Endothelial cell of umbilical vein (primary cell): ENCODE measurements at regions not wholly inside any gene's neighbourhood (a gene's known extent, or its start where the extent isn't known, plus 50 kb on each side); places are given as distances from the start of the nearest gene placed in this dataset.

Experiments
- BruUV-seq: library from RNA; stranded (reverse); fragments of 400-500 nt; replicated peaks from 2 replicates; lab custom pipeline; 2021; lab: Mats Ljungman, UMichigan
- CTCF ChIA-PET: fragments of 300-600, 350-600 bp; sonication (Branson Sonifier 250); formaldehyde crosslinking; loops from one replicate; lab custom pipeline; 2021; ENCODE audit warnings: antibody characterized with exemption, inconsistent platforms; lab: Charles Lee
- POLR2A ChIA-PET: fragments of 300-600, 350-600 bp; sonication (Branson Sonifier 250); formaldehyde crosslinking; loops from one replicate; lab custom pipeline; 2021; ENCODE audit warnings: antibody characterized with exemption, inconsistent platforms; lab: Charles Lee
- DNase-seq: peaks from one replicate; pipeline ENCODE4 v3.0.0-alpha.2; 2011; ENCODE audit warnings: low read depth, low spot score
- FAIRE-seq: peaks from 2 replicates; lab custom pipeline; 2011; peaks lifted over from hg19 to GRCh38; lab: Jason Lieb, UNC
- H2AFZ ChIP-seq: 2 replicates; pipeline ENCODE4 v1.6.0; 2012; ENCODE audit warnings: low read depth, low read length, control low read depth, inconsistent platforms
- H3K27ac ChIP-seq: 2 replicates; pipeline ENCODE4 v1.5.1; 2011; ENCODE audit warnings: low read depth, mild to moderate bottlenecking, control low read depth, low read length, moderate library complexity; ENCODE audit not compliant: insufficient read depth
- H3K27me3 ChIP-seq, 2 experiments: 2 replicates each; pipeline versions ENCODE4 v1.6.0 to v1.6.1; 2011; ENCODE audit warnings: low read length in 2 of 2, mixed read lengths in 1 of 2; ENCODE audit not compliant: control insufficient read depth in 2 of 2, insufficient read depth in 2 of 2
- H3K36me3 ChIP-seq, 2 experiments: 2 replicates in 1 of 2; 3 replicates in 1 of 2; pipeline ENCODE4 v1.5.1; 2011; ENCODE audit warnings: low read length in 2 of 2, mild to moderate bottlenecking in 1 of 2, moderate library complexity in 1 of 2; ENCODE audit not compliant: control insufficient read depth in 2 of 2, insufficient read depth in 2 of 2; ENCODE audit errors: extremely low read depth in 1 of 2
- H3K4me1 ChIP-seq: 3 replicates; pipeline ENCODE4 v1.5.1; 2011; ENCODE audit warnings: mild to moderate bottlenecking, low read length; ENCODE audit not compliant: control insufficient read depth, insufficient read depth; ENCODE audit errors: extremely low read depth
- H3K4me2 ChIP-seq: 2 replicates; pipeline ENCODE4 v1.6.1; 2011; ENCODE audit warnings: low read length, control low read depth, mixed read lengths; ENCODE audit not compliant: insufficient read depth
- H3K4me3 ChIP-seq, 3 experiments: fragments of 200-600 bp in 1 of 3; sonication (generic), shearing (Covaris generic) in 1 of 3; replicated peaks in 1 of 3; 2 replicates each; pipeline ENCODE4 v1.5.1; 2011 to 2016; ENCODE audit warnings: control low read depth in 3 of 3, low read length in 3 of 3, mild to moderate bottlenecking in 2 of 3, inconsistent platforms in 1 of 3, low read depth in 1 of 3, moderate library complexity in 1 of 3; ENCODE audit not compliant: insufficient read depth in 1 of 3
- H3K79me2 ChIP-seq: 2 replicates; pipeline ENCODE4 v1.6.0; 2012; ENCODE audit warnings: low read length, inconsistent platforms; ENCODE audit not compliant: control insufficient read depth, insufficient read depth
- H3K9ac ChIP-seq: replicated peaks from 2 replicates; pipeline ENCODE3; 2011; ENCODE audit warnings: low read length, control low read depth; ENCODE audit not compliant: insufficient read depth; ENCODE audit errors: extremely low read depth
- H3K9me1 ChIP-seq: replicated peaks from 3 replicates; pipeline ENCODE4 v1.6.0; 2011; ENCODE audit warnings: mild to moderate bottlenecking, low read length; ENCODE audit not compliant: control insufficient read depth, insufficient read depth; ENCODE audit errors: extremely low read depth
- H3K9me3 ChIP-seq: replicated peaks from 2 replicates; pipeline ENCODE4 v1.5.1; 2012; ENCODE audit warnings: low read length, inconsistent platforms; ENCODE audit not compliant: control insufficient read depth, insufficient read depth
- H4K20me1 ChIP-seq: replicated peaks from 2 replicates; pipeline ENCODE3; 2011; ENCODE audit warnings: mild to moderate bottlenecking, low read length; ENCODE audit not compliant: control insufficient read depth, insufficient read depth; ENCODE audit errors: extremely low read depth
- CTCF ChIP-seq, 2 donors: IDR thresholded peaks; 1 replicate in 1 of 2; 2 replicates in 1 of 2; pipeline ENCODE4 v1.5.1; 2011; ENCODE audit warnings: low read length in 2 of 2, mild to moderate bottlenecking in 2 of 2, moderate library complexity in 2 of 2, control low read depth in 1 of 2, inconsistent platforms in 1 of 2, low read depth in 1 of 2; ENCODE audit not compliant: insufficient read depth in 1 of 2; ENCODE audit errors: extremely low read depth in 1 of 2
- EZH2 ChIP-seq: IDR thresholded peaks from 2 replicates; pipeline ENCODE4 v1.6.1; 2012; ENCODE audit warnings: borderline replicate concordance, low read depth, mild to moderate bottlenecking, moderate library complexity, low read length, inconsistent platforms; ENCODE audit not compliant: severe bottlenecking
- FOS ChIP-seq: IDR thresholded peaks from 2 replicates; pipeline ENCODE4 v1.6.1; 2011; ENCODE audit warnings: mild to moderate bottlenecking, low read length, moderate library complexity, borderline replicate concordance; ENCODE audit not compliant: insufficient read depth
- GATA2 ChIP-seq: IDR thresholded peaks from 2 replicates; pipeline ENCODE4 v1.7.0; 2011; ENCODE audit warnings: low read depth, mild to moderate bottlenecking, moderate library complexity, mixed read lengths, low read length; ENCODE audit not compliant: insufficient read length, insufficient read depth
- JUN ChIP-seq: IDR thresholded peaks from 2 replicates; pipeline ENCODE4 v1.6.1; 2011; ENCODE audit warnings: borderline replicate concordance, low read depth; ENCODE audit not compliant: insufficient read length, insufficient read depth
- MAX ChIP-seq: IDR thresholded peaks from 2 replicates; pipeline ENCODE4 v1.6.1; 2011; ENCODE audit not compliant: insufficient read depth, insufficient read length
- MYC ChIP-seq: IDR thresholded peaks from one replicate; pipeline ENCODE4 v1.6.1; 2011; ENCODE audit warnings: mild to moderate bottlenecking, low read depth, low read length
- POLR2A ChIP-seq: IDR thresholded peaks from 2 replicates; pipeline ENCODE4 v1.6.1; 2012; ENCODE audit warnings: low read depth, mild to moderate bottlenecking, control low read depth, low read length
- POLR2AphosphoS5 ChIP-seq: IDR thresholded peaks from 2 replicates; pipeline ENCODE4 v1.6.1; 2012; ENCODE audit warnings: low read depth, mild to moderate bottlenecking, control low read depth, low read length, moderate library complexity; ENCODE audit not compliant: insufficient read depth
- dilution Hi-C: fragments of 300-500 bp; cut with MboI; formaldehyde crosslinking; loops from one replicate; pipeline ENCODE4 v1.15.0; 2019; ENCODE audit warnings: low sequenced_read_pairs; ENCODE audit not compliant: extremely low pct_ligation_motif_present
- intact Hi-C: fragments of 100-400 bp; cut with micrococcal nuclease; formaldehyde crosslinking; loops from one replicate; pipeline ENCODE4 v1.10.0; 2022

GRCh38 chr7:34438436-34438835 is 219.6 kb upstream of the NPSR1 start:
- H3K9me1 ChIP-seq: no peaks in the 10 kb centered on the region
- no peaks in the 10 kb centered on the region for H3K4me1 ChIP-seq
- H3K27ac ChIP-seq: no peak overlapping the region
- FAIRE-seq (no peak), DNase-seq (no peak)
- H3K4me2 ChIP-seq: no peak overlapping the region
- no peak overlapping the region for H2AFZ ChIP-seq
- no peaks in the 10 kb centered on the region for H3K36me3 ChIP-seq
- POLR2A ChIA-PET: no interaction called here
- BruUV-seq: no TSS peak
- H3K9ac ChIP-seq: no peak overlapping the region
- dilution Hi-C loops: no loop called here
- intact Hi-C loops: no loop called here
- no peaks in the 10 kb centered on the region for H3K27me3 ChIP-seq
- no peaks in the 10 kb centered on the region for H3K9me3 ChIP-seq
- no peaks in the 10 kb centered on the region for H3K79me2 ChIP-seq
- CTCF ChIA-PET: no interaction called here
- H4K20me1 ChIP-seq: no peaks in the 10 kb centered on the region
- no peak for TF ChIP-seq MYC
- no peak for TF ChIP-seq FOS
- TF ChIP-seq GATA2: no peak
- TF ChIP-seq CTCF (IDR thresholded peaks at IDR 0.05; ENCODE audit: extremely low read depth in 1 of 2, insufficient read depth in 1 of 2, low read depth in 1 of 2, low read length in 2 of 2): no peak
- TF ChIP-seq POLR2AphosphoS5: no peak
- TF ChIP-seq JUN: no peak
- TF ChIP-seq POLR2A: no peak
- TF ChIP-seq EZH2: no peak
- no peak for TF ChIP-seq MAX
- no peak overlapping the region for H3K4me3 ChIP-seq
